WTC11 (cell line): ENCODE measurements at regions not wholly inside any gene's neighbourhood (a gene's known extent, or its start where the extent isn't known, plus 50 kb on each side); places are given as distances from the start of the nearest gene placed in this dataset.

Source experiments
- CTCF ChIP-seq: fragments of 200-600 bp; IDR thresholded peaks from 2 replicates; pipeline ENCODE4 v1.8.0; 2022; ENCODE audit warnings: antibody characterized with exemption
- FOXP4 ChIP-seq: sonication (generic); formaldehyde crosslinking; IDR thresholded peaks from 2 replicates; pipeline ENCODE4 v1.8.0; 2022; ENCODE audit warnings: mild to moderate bottlenecking, missing genetic modification reagents
- GABPB1 ChIP-seq: sonication (generic); formaldehyde crosslinking; IDR thresholded peaks from 2 replicates; pipeline ENCODE4 v1.8.1; 2023; ENCODE audit warnings: mild to moderate bottlenecking, missing genetic modification reagents
- NR2C2 ChIP-seq: sonication (generic); formaldehyde crosslinking; IDR thresholded peaks from 2 replicates; pipeline ENCODE4 v1.8.0; 2022; ENCODE audit warnings: mild to moderate bottlenecking, missing genetic modification reagents
- SOX15 ChIP-seq: fragments of 250-450 bp; sonication (Bioruptor Pico); IDR thresholded peaks from 2 replicates; pipeline ENCODE4 v1.9.0; 2021; ENCODE audit warnings: mild to moderate bottlenecking
- ZNF138 ChIP-seq: sonication (generic); formaldehyde crosslinking; conservative IDR thresholded peaks from 2 replicates; pipeline ENCODE4 v1.8.1; 2022; ENCODE audit warnings: mild to moderate bottlenecking, moderate library complexity, missing genetic modification reagents

- TF ChIP-seq CTCF, result no peak
- no peak for TF ChIP-seq NR2C2
- TF ChIP-seq ZNF138 (CRISPR knock-in tag), result no peak
- no peak for TF ChIP-seq FOXP4 (CRISPR knock-in tag)
- no peak for TF ChIP-seq SOX15 (CRISPR knock-in tag)
- no peak for TF ChIP-seq GABPB1 (CRISPR knock-in tag)
Measured at GRCh38 chr17:33667052-33667509, 374.0 kb upstream of the ASIC2 start.
